Gastrocnemius medialis (tissue), 4 donors: ENCODE measurements at regions not wholly inside any gene's neighbourhood (a gene's known extent, or its start where the extent isn't known, plus 50 kb on each side); places are given as distances from the start of the nearest gene placed in this dataset.

ENCODE experiments used
- POLR2A ChIP-seq, 2 donors: fragments of 450-650 bp; IDR thresholded peaks; one replicate each; pipeline ENCODE4 v1.6.1; 2017; ENCODE audit warnings: antibody characterized with exemption in 2 of 2, mild to moderate bottlenecking in 2 of 2, moderate library complexity in 2 of 2
- TF ChIP-seq, protein P1 (sequence below), 5 experiments: fragments of 450-650 bp in 3 of 5; fragments of 200-600 bp in 2 of 5; sonication (generic) in 2 of 5; IDR thresholded peaks in 4 of 5; conservative IDR thresholded peaks in 1 of 5; 1 replicate in 4 of 5; 2 replicates in 1 of 5; pipeline ENCODE4 v1.5.1; 2016 to 2019; ENCODE audit warnings: antibody characterized with exemption in 5 of 5, mild to moderate bottlenecking in 3 of 5, moderate library complexity in 3 of 5

DNA sequence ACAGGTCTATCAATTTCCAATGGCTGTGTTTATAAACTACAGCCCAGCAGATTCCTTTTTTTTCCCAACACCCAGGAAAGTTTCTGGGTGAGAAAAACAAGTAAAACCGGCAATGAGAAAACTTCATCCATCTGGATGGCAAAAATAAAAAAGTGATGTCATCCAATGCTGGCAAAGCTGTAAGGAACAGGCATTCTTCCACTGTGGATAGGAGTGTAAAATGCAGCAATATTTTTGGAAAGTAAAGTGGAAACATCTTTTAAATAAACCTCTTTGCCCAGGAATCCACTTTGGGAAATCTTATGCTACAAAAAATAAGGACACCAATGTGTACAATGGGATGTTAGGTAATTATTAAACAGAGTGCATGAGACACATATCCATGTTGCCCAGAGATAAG, 102.1 kb upstream of the NT5E start:
- TF ChIP-seq, protein P1, sequence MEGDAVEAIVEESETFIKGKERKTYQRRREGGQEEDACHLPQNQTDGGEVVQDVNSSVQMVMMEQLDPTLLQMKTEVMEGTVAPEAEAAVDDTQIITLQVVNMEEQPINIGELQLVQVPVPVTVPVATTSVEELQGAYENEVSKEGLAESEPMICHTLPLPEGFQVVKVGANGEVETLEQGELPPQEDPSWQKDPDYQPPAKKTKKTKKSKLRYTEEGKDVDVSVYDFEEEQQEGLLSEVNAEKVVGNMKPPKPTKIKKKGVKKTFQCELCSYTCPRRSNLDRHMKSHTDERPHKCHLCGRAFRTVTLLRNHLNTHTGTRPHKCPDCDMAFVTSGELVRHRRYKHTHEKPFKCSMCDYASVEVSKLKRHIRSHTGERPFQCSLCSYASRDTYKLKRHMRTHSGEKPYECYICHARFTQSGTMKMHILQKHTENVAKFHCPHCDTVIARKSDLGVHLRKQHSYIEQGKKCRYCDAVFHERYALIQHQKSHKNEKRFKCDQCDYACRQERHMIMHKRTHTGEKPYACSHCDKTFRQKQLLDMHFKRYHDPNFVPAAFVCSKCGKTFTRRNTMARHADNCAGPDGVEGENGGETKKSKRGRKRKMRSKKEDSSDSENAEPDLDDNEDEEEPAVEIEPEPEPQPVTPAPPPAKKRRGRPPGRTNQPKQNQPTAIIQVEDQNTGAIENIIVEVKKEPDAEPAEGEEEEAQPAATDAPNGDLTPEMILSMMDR (IDR thresholded peaks at IDR 0.05 in 4 of 5, conservative IDR thresholded peaks at IDR 0.05 in 1 of 5) = no peak
- TF ChIP-seq POLR2A (IDR thresholded peaks at IDR 0.05) = no peak
